ENCODE measurements at regions not wholly inside any gene's neighbourhood (a gene's known extent, or its start where the extent isn't known, plus 50 kb on each side); places are given as distances from the start of the nearest gene placed in this dataset.

GRCh38 chr3:72375237-72376076 lies 472.8 kb downstream of the SHQ1 start:
- H3K36me3 ChIP-seq (ENCODE audit: control insufficient read depth, insufficient read depth, low read length) = peaks cover 8% of the 10 kb centered on the region
- H3K4me1 ChIP-seq (ENCODE audit: control insufficient read depth, insufficient read depth, low read length, poor library complexity, severe bottlenecking) = peaks cover 6% of the 10 kb centered on the region
- no peaks in the 10 kb centered on the region for H3K9me3 ChIP-seq (ENCODE audit: control insufficient read depth, low read length)
- H3K27ac ChIP-seq (ENCODE audit: insufficient read depth, low read length, poor library complexity, severe bottlenecking) = no peak overlapping the region
- DNase-seq = no peak
- no peaks in the 10 kb centered on the region for H3K27me3 ChIP-seq (replicated peaks; ENCODE audit: control insufficient read depth, insufficient read depth, low read length, poor library complexity, severe bottlenecking)
- H3K4me3 ChIP-seq (ENCODE audit: insufficient read depth, low read depth, low read length, poor library complexity, severe bottlenecking) = no peak overlapping the region

- DNase-seq = no peak
- Histone ChIP-seq H3K4me1 (ENCODE audit: control insufficient read depth, insufficient read depth, low read length, poor library complexity, severe bottlenecking) (peaks cover 6% of the 10 kb centered on the region), H3K27me3 (replicated peaks; ENCODE audit: control insufficient read depth, insufficient read depth, low read length, poor library complexity, severe bottlenecking) (no peaks in the 10 kb centered on the region), H3K27ac (ENCODE audit: insufficient read depth, low read length, poor library complexity, severe bottlenecking) (no peak overlapping the region), H3K4me3 (ENCODE audit: insufficient read depth, low read depth, low read length, poor library complexity, severe bottlenecking) (no peak overlapping the region), H3K9me3 (ENCODE audit: control insufficient read depth, low read length) (no peaks in the 10 kb centered on the region), H3K36me3 (ENCODE audit: control insufficient read depth, insufficient read depth, low read length) (peaks cover under 1% of the 10 kb centered on the region)
Observed at GRCh38 chr3:72373139-72373538, 475.1 kb downstream of the SHQ1 start.

GRCh38 chr3:72372161-72372560 lies 476.1 kb downstream of the SHQ1 start:
- H3K4me3 ChIP-seq (ENCODE audit: insufficient read depth, low read depth, low read length, poor library complexity, severe bottlenecking) = no peak overlapping the region
- H3K36me3 ChIP-seq (ENCODE audit: control insufficient read depth, insufficient read depth, low read length) = no peaks in the 10 kb centered on the region
- H3K27ac ChIP-seq (ENCODE audit: insufficient read depth, low read length, poor library complexity, severe bottlenecking) = no peak overlapping the region
- no peak for DNase-seq
- peaks cover 6% of the 10 kb centered on the region for H3K4me1 ChIP-seq (ENCODE audit: control insufficient read depth, insufficient read depth, low read length, poor library complexity, severe bottlenecking)
- no peaks in the 10 kb centered on the region for H3K27me3 ChIP-seq (replicated peaks; ENCODE audit: control insufficient read depth, insufficient read depth, low read length, poor library complexity, severe bottlenecking)
- H3K9me3 ChIP-seq (ENCODE audit: control insufficient read depth, low read length) = no peaks in the 10 kb centered on the region

GRCh38 chr3:72371431-72371830 lies 476.8 kb downstream of the SHQ1 start:
- H3K4me1 ChIP-seq (ENCODE audit: control insufficient read depth, insufficient read depth, low read length, poor library complexity, severe bottlenecking) = peaks cover 6% of the 10 kb centered on the region
- H3K9me3 ChIP-seq (ENCODE audit: control insufficient read depth, low read length) = no peaks in the 10 kb centered on the region
- no peak overlapping the region for H3K4me3 ChIP-seq (ENCODE audit: insufficient read depth, low read depth, low read length, poor library complexity, severe bottlenecking)
- DNase-seq = no peak
- no peaks in the 10 kb centered on the region for H3K36me3 ChIP-seq (ENCODE audit: control insufficient read depth, insufficient read depth, low read length)
- H3K27ac ChIP-seq (ENCODE audit: insufficient read depth, low read length, poor library complexity, severe bottlenecking) = no peak overlapping the region
- no peaks in the 10 kb centered on the region for H3K27me3 ChIP-seq (replicated peaks; ENCODE audit: control insufficient read depth, insufficient read depth, low read length, poor library complexity, severe bottlenecking)

- Histone ChIP-seq H3K4me3 (ENCODE audit: insufficient read depth, low read depth, low read length, poor library complexity, severe bottlenecking) (no peak overlapping the region), H3K27me3 (replicated peaks; ENCODE audit: control insufficient read depth, insufficient read depth, low read length, poor library complexity, severe bottlenecking) (no peaks in the 10 kb centered on the region), H3K27ac (ENCODE audit: insufficient read depth, low read length, poor library complexity, severe bottlenecking) (no peak overlapping the region), H3K36me3 (ENCODE audit: control insufficient read depth, insufficient read depth, low read length) (no peaks in the 10 kb centered on the region), H3K9me3 (ENCODE audit: control insufficient read depth, low read length) (no peaks in the 10 kb centered on the region), H3K4me1 (ENCODE audit: control insufficient read depth, insufficient read depth, low read length, poor library complexity, severe bottlenecking) (peaks cover 6% of the 10 kb centered on the region)
- no peak for DNase-seq
Observed at GRCh38 chr3:72370947-72371346, 477.3 kb downstream of the SHQ1 start.

GRCh38 chr3:72369681-72370080 lies 478.6 kb downstream of the SHQ1 start:
- Histone ChIP-seq H3K27ac (ENCODE audit: insufficient read depth, low read length, poor library complexity, severe bottlenecking) (no peak overlapping the region), H3K4me3 (ENCODE audit: insufficient read depth, low read depth, low read length, poor library complexity, severe bottlenecking) (no peak overlapping the region), H3K9me3 (ENCODE audit: control insufficient read depth, low read length) (no peaks in the 10 kb centered on the region), H3K4me1 (ENCODE audit: control insufficient read depth, insufficient read depth, low read length, poor library complexity, severe bottlenecking) (peaks cover 6% of the 10 kb centered on the region), H3K36me3 (ENCODE audit: control insufficient read depth, insufficient read depth, low read length) (no peaks in the 10 kb centered on the region), H3K27me3 (replicated peaks; ENCODE audit: control insufficient read depth, insufficient read depth, low read length, poor library complexity, severe bottlenecking) (no peaks in the 10 kb centered on the region)
- DNase-seq = no peak

- Histone ChIP-seq H3K27me3 (replicated peaks; ENCODE audit: control insufficient read depth, insufficient read depth, low read length, poor library complexity, severe bottlenecking) (no peaks in the 10 kb centered on the region), H3K27ac (ENCODE audit: insufficient read depth, low read length, poor library complexity, severe bottlenecking) (no peak overlapping the region), H3K4me3 (ENCODE audit: insufficient read depth, low read depth, low read length, poor library complexity, severe bottlenecking) (no peak overlapping the region), H3K9me3 (ENCODE audit: control insufficient read depth, low read length) (no peaks in the 10 kb centered on the region), H3K4me1 (ENCODE audit: control insufficient read depth, insufficient read depth, low read length, poor library complexity, severe bottlenecking) (peaks cover 6% of the 10 kb centered on the region), H3K36me3 (ENCODE audit: control insufficient read depth, insufficient read depth, low read length) (no peaks in the 10 kb centered on the region)
- DNase-seq = no peak
Observed at GRCh38 chr3:72368331-72368975, 479.8 kb downstream of the SHQ1 start.

- H3K9me3 ChIP-seq (ENCODE audit: control insufficient read depth, low read length) = no peaks in the 10 kb centered on the region
- no peak overlapping the region for H3K27ac ChIP-seq (ENCODE audit: insufficient read depth, low read length, poor library complexity, severe bottlenecking)
- DNase-seq = no peak
- H3K4me3 ChIP-seq (ENCODE audit: insufficient read depth, low read depth, low read length, poor library complexity, severe bottlenecking) = no peak overlapping the region
- H3K36me3 ChIP-seq (ENCODE audit: control insufficient read depth, insufficient read depth, low read length) = no peaks in the 10 kb centered on the region
- no peaks in the 10 kb centered on the region for H3K4me1 ChIP-seq (ENCODE audit: control insufficient read depth, insufficient read depth, low read length, poor library complexity, severe bottlenecking)
- no peaks in the 10 kb centered on the region for H3K27me3 ChIP-seq (replicated peaks; ENCODE audit: control insufficient read depth, insufficient read depth, low read length, poor library complexity, severe bottlenecking)
Observed at GRCh38 chr3:72361990-72362389, 486.3 kb downstream of the SHQ1 start.

GRCh38 chr3:72359743-72360142 lies 488.5 kb downstream of the SHQ1 start:
- H3K27me3 ChIP-seq (replicated peaks; ENCODE audit: control insufficient read depth, insufficient read depth, low read length, poor library complexity, severe bottlenecking) = no peaks in the 10 kb centered on the region
- H3K9me3 ChIP-seq (ENCODE audit: control insufficient read depth, low read length) = no peaks in the 10 kb centered on the region
- no peak overlapping the region for H3K27ac ChIP-seq (ENCODE audit: insufficient read depth, low read length, poor library complexity, severe bottlenecking)
- H3K4me1 ChIP-seq (ENCODE audit: control insufficient read depth, insufficient read depth, low read length, poor library complexity, severe bottlenecking) = no peaks in the 10 kb centered on the region
- H3K4me3 ChIP-seq (ENCODE audit: insufficient read depth, low read depth, low read length, poor library complexity, severe bottlenecking) = no peak overlapping the region
- no peak for DNase-seq
- no peaks in the 10 kb centered on the region for H3K36me3 ChIP-seq (ENCODE audit: control insufficient read depth, insufficient read depth, low read length)

- Histone ChIP-seq H3K36me3 (ENCODE audit: control insufficient read depth, insufficient read depth, low read length) (no peaks in the 10 kb centered on the region), H3K4me1 (ENCODE audit: control insufficient read depth, insufficient read depth, low read length, poor library complexity, severe bottlenecking) (no peaks in the 10 kb centered on the region), H3K9me3 (ENCODE audit: control insufficient read depth, low read length) (no peaks in the 10 kb centered on the region), H3K4me3 (ENCODE audit: insufficient read depth, low read depth, low read length, poor library complexity, severe bottlenecking) (no peak overlapping the region), H3K27me3 (replicated peaks; ENCODE audit: control insufficient read depth, insufficient read depth, low read length, poor library complexity, severe bottlenecking) (no peaks in the 10 kb centered on the region), H3K27ac (ENCODE audit: insufficient read depth, low read length, poor library complexity, severe bottlenecking) (no peak overlapping the region)
- no peak for DNase-seq
Observed at GRCh38 chr3:72355168-72355567, 493.1 kb downstream of the SHQ1 start.
